ENCODE measurements at regions not wholly inside any gene's neighbourhood (a gene's known extent, or its start where the extent isn't known, plus 50 kb on each side); places are given as distances from the start of the nearest gene placed in this dataset.

DNA sequence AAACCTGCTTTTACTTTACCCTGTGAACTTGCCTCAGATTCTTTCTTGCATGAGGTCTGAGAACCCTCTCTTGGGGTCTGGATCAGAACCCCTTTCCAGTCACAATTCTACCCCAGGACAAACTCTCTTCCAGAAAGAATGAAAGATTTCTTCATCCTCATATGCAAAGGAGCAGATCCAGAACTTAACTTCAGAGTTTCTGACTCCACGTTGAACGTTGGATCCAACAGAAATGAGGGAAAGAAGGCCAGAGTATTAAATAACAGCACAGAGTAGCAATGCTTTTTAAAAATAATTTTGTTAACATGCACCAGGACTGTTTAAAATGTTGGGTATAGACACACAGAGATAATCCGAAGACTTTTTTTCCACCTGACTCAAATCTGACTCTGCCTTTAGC is 632.9 kb upstream of the AUTS2 start:
- ChIA-PET CTCF (no interaction called here), POLR2A (no interaction called here)
- TF ChIP-seq CTCF (IDR thresholded peaks at IDR 0.05; ENCODE audit: control extremely low read depth, extremely low read depth, low read depth, missing control alignments): no peak
- DNase-seq (ENCODE audit: extremely low spot score): no peak

GRCh38 chr7:68967598-68967997 is 630.7 kb upstream of the AUTS2 start:
- no peak for TF ChIP-seq CTCF (IDR thresholded peaks at IDR 0.05; ENCODE audit: control extremely low read depth, extremely low read depth, low read depth, missing control alignments)
- ChIA-PET CTCF (no interaction called here), POLR2A (no interaction called here)
- DNase-seq (ENCODE audit: extremely low spot score): no peak

DNA sequence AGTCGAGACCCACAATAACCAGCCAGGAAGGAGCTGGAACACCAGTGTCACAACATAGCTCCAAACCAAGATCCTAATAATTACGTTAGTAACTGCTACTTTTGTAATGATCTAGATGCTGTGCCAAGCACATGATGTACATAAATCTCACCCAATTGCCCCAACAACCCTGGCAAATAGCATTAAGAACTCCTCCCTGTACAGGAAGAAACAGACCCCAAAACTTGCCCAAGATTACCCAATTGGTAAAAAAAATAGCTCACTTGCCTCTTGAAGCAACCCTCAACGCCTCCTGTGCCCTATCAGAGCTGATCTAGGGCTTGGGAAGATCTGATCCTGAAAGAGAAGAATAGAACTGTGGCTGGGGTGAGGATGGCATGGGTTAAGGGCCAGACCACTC is 628.7 kb upstream of the AUTS2 start:
- CTCF ChIA-PET: interaction anchor here (1.2 kb wide), 1 partner anchor 9 kb away, joined by 4 read pairs; no protein-coding TSS in a partner anchor
- POLR2A ChIA-PET: no interaction called here
- no peak for DNase-seq (ENCODE audit: extremely low spot score)
- no peak for TF ChIP-seq CTCF (IDR thresholded peaks at IDR 0.05; ENCODE audit: control extremely low read depth, extremely low read depth, low read depth, missing control alignments)

DNA sequence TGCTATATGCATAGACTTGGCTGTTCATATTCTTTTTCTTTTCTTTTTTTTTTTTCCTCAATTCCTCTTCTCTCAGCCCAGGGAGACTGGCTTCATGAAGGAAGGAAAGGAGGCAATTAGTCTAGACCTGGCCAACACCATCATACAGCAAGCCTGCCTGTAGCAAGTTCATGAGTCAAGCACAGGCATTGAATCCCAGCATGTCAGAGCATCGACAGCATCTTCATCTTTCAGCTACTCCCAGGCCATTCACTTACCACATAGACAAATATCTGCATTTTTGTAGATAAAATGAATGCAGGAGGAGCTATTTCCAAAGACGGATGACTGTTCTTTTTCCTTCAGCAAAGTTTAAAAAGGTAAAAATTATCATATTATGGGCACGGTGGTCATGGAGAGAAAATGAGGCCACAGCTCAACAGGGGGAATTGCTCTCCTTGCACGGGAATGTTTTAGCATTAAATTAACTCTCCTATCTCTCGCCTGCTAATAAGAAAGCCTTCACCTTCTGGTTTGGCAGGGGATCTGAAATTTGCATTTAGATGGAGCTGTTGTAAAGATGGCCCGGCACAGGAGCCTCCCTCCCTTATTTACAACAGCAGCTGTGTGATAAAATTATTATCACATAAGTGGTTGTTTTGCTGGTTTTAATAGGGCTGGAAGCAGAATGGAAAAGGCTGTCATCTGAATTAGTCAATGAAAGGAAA is 626.5 kb upstream of the AUTS2 start:
- ChIA-PET CTCF (interaction anchor here (1.6 kb wide), 1 partner anchor 10 kb away, joined by 3 read pairs; no protein-coding TSS in a partner anchor), POLR2A (no interaction called here)
- no peak for DNase-seq (ENCODE audit: extremely low spot score)
- TF ChIP-seq CTCF (IDR thresholded peaks at IDR 0.05; ENCODE audit: control extremely low read depth, extremely low read depth, low read depth, missing control alignments): no peak

DNA sequence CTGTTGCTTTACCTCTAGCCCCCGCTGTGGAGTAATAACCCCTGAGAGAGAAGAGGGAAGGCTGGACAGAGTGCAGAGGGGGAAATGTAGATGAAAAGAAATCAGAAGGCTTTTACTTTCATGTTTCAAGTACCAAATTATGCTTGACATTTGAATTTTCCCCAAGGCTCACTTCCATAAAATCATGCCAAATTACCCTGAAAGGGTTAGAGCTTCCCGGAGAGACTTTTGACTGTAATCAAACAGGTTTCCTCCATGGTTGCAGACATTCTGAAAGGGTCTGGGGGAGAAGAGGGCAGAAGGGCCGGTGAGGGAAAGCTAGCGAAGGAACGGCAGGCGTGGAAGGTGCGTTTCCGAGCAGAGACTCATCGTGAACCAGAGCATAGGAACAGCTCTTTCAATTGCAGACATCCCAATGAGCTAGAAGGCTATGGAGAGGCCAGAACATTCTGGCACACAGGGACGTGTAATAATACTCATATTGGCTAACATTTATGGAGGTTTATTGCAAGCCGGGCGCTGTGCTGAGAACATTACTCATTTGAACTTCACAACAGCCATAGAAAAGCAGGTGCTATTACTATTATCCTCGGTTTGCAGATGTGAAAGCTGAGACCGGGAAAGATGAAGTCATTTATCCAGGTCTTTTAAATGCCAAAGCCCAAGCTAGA is 620.8 kb upstream of the AUTS2 start:
- POLR2A ChIA-PET: no interaction called here
- CTCF ChIA-PET: interaction anchor here (1.0 kb wide), 1 partner anchor 8 kb away, joined by 4 read pairs; no protein-coding TSS in a partner anchor
- no peak for TF ChIP-seq CTCF (IDR thresholded peaks at IDR 0.05; ENCODE audit: control extremely low read depth, extremely low read depth, low read depth, missing control alignments)
- DNase-seq (ENCODE audit: extremely low spot score): no peak

- POLR2A ChIA-PET: no interaction called here
- no peak for TF ChIP-seq CTCF (IDR thresholded peaks at IDR 0.05; ENCODE audit: control extremely low read depth, extremely low read depth, low read depth, missing control alignments)
- CTCF ChIA-PET: interaction anchor here (1.0 kb wide), 1 partner anchor 9 kb away, joined by 4 read pairs; no protein-coding TSS in a partner anchor
- DNase-seq (ENCODE audit: extremely low spot score): no peak
These were observed 619.6 kb upstream of the AUTS2 start for GRCh38 chr7:68978710-68979109.
